ENCODE measurements at regions not wholly inside any gene's neighbourhood (a gene's known extent, or its start where the extent isn't known, plus 50 kb on each side); places are given as distances from the start of the nearest gene placed in this dataset.

DNA sequence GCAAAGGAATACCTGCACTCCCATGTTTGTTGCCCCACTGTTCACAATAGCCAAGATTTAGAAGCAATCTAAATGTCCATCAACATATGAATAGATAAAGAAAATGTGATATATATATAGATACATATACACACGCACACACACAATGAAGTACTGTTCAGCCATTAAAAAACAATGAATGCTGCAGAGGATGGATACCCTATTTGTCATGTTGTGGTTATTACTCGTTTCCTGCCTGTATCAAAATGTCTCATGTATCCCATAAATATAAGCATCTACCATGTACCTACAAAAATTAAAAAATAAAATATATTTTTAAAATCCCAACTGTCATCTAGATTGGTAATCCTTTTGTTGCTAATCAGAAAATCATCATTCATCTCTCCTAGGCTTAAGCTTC, 634.8 kb upstream of the ADGRL2 start:
- no peak for TF ChIP-seq POLR2A (IDR thresholded peaks at IDR 0.05)
- TF ChIP-seq, protein P1, sequence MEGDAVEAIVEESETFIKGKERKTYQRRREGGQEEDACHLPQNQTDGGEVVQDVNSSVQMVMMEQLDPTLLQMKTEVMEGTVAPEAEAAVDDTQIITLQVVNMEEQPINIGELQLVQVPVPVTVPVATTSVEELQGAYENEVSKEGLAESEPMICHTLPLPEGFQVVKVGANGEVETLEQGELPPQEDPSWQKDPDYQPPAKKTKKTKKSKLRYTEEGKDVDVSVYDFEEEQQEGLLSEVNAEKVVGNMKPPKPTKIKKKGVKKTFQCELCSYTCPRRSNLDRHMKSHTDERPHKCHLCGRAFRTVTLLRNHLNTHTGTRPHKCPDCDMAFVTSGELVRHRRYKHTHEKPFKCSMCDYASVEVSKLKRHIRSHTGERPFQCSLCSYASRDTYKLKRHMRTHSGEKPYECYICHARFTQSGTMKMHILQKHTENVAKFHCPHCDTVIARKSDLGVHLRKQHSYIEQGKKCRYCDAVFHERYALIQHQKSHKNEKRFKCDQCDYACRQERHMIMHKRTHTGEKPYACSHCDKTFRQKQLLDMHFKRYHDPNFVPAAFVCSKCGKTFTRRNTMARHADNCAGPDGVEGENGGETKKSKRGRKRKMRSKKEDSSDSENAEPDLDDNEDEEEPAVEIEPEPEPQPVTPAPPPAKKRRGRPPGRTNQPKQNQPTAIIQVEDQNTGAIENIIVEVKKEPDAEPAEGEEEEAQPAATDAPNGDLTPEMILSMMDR (IDR thresholded peaks at IDR 0.05): no peak

All from prostate gland (tissue), 2 donors.